ENCODE measurements at regions not wholly inside any gene's neighbourhood (a gene's known extent, or its start where the extent isn't known, plus 50 kb on each side); places are given as distances from the start of the nearest gene placed in this dataset.

DNA sequence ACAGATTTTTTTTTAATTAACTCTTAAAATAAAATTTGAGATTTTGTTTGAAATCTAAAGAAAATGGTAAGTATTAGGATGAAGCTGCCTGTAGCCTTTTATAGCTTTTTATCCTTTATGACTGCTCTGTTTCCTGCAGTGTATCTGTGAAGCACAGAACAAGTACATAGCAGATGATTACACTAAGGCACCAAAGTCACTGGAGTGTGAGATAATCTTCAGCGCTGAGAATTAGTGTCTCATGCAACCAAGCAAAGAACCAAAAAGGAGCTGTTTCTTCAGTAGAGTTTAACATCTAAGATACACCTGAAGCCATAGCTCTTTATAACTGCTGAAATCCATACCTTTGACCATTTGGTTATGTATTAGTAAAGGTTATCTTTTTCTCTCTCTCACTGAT lies 1989.8 kb upstream of the PCDH10 start:
- POLR2A ChIA-PET, result no interaction called here
- Histone ChIP-seq H3K27me3 (ENCODE audit: control insufficient read depth, insufficient read depth, low read length) (no peaks in the 10 kb centered on the region), H3K36me3 (ENCODE audit: control insufficient read depth, insufficient read depth, low read length) (no peaks in the 10 kb centered on the region), H3K4me3 (ENCODE audit: low read depth, low read length) (no peak overlapping the region)
- DNase-seq (ENCODE audit: low read depth), result no peak
- TF ChIP-seq, protein P1, sequence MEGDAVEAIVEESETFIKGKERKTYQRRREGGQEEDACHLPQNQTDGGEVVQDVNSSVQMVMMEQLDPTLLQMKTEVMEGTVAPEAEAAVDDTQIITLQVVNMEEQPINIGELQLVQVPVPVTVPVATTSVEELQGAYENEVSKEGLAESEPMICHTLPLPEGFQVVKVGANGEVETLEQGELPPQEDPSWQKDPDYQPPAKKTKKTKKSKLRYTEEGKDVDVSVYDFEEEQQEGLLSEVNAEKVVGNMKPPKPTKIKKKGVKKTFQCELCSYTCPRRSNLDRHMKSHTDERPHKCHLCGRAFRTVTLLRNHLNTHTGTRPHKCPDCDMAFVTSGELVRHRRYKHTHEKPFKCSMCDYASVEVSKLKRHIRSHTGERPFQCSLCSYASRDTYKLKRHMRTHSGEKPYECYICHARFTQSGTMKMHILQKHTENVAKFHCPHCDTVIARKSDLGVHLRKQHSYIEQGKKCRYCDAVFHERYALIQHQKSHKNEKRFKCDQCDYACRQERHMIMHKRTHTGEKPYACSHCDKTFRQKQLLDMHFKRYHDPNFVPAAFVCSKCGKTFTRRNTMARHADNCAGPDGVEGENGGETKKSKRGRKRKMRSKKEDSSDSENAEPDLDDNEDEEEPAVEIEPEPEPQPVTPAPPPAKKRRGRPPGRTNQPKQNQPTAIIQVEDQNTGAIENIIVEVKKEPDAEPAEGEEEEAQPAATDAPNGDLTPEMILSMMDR (IDR thresholded peaks at IDR 0.05; ENCODE audit: insufficient read depth, low read depth, low read length), result no peak
- CTCF ChIA-PET, result no interaction called here

DNA sequence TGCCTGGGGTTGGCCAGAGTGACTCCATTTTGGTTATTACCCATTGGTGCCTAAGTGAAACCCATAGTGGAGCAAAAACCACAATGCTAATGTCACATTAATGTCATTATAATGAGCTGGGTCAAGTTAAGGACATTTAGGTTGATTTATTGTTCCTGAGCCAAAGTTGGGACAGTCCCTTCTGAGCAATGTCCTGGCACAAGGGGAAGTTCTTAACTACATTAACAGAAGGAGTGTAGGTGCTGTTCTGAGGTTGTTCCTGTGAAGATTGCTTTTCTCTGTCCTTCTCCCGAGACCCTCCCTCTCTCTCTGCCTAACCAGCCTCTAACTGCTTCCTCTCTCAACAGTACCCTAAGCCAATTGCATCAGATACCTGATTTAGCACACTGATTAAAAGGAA lies 1956.8 kb upstream of the PCDH10 start:
- TF ChIP-seq, protein P1 (IDR thresholded peaks at IDR 0.05; ENCODE audit: insufficient read depth, low read depth, low read length), result no peak
- ChIA-PET POLR2A (no interaction called here), CTCF (no interaction called here)
- no peak overlapping the region for H3K4me3 ChIP-seq (ENCODE audit: low read depth, low read length)
- H3K27me3 ChIP-seq (ENCODE audit: control insufficient read depth, insufficient read depth, low read length), result no peaks in the 10 kb centered on the region
- DNase-seq (ENCODE audit: low read depth), result no peak
- H3K36me3 ChIP-seq (ENCODE audit: control insufficient read depth, insufficient read depth, low read length), result no peaks in the 10 kb centered on the region

DNA sequence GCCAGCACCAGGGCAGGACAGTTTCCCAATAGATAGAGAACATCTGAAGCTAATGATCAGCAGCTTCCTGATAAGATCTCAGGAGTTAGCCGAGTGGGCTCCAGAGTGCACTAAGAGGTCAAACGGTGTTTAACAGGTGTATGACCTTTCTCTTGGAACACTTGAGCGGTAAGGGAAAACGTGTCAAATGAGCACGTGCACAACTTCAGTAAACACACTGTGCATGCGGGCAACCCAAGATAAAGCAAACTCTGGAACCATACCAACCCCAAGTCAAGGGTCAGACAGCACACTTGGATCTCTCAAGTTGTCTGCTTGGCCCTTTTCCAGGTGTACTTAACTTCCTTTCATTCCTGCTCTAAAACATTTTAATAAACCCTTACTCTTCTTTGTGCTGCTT lies 1941.5 kb upstream of the PCDH10 start:
- no peak for DNase-seq (ENCODE audit: low read depth)
- Histone ChIP-seq H3K4me3 (ENCODE audit: low read depth, low read length) (no peak overlapping the region), H3K36me3 (ENCODE audit: control insufficient read depth, insufficient read depth, low read length) (no peaks in the 10 kb centered on the region), H3K27me3 (ENCODE audit: control insufficient read depth, insufficient read depth, low read length) (no peaks in the 10 kb centered on the region)
- TF ChIP-seq, protein P1 (IDR thresholded peaks at IDR 0.05; ENCODE audit: insufficient read depth, low read depth, low read length), result no peak
- ChIA-PET POLR2A (no interaction called here), CTCF (no interaction called here)

DNA sequence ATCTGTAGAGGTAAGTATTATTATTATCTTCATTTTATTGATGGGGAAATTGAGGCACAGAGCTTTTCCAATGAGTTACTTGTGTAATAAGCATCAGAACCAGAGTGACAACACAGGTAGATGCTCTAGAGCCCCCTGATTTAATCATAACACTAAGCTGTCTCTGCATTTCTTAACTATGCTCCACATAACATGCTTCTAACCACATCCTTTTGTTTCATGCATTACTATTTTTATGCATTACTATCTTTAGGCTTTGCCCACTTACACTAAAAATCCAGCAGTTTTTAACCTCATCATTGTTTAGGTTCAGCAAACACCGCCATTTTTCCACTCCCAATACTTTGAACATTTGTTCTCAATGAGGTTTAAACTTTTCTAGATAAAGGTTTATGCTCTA lies 1900.8 kb upstream of the PCDH10 start:
- no peaks in the 10 kb centered on the region for H3K36me3 ChIP-seq (ENCODE audit: control insufficient read depth, insufficient read depth, low read length)
- CTCF ChIA-PET, result no interaction called here
- no peaks in the 10 kb centered on the region for H3K27me3 ChIP-seq (ENCODE audit: control insufficient read depth, insufficient read depth, low read length)
- TF ChIP-seq, protein P1 (IDR thresholded peaks at IDR 0.05; ENCODE audit: insufficient read depth, low read depth, low read length), result no peak
- no peak overlapping the region for H3K4me3 ChIP-seq (ENCODE audit: low read depth, low read length)
- POLR2A ChIA-PET, result no interaction called here
- DNase-seq (ENCODE audit: low read depth), result no peak

DNA sequence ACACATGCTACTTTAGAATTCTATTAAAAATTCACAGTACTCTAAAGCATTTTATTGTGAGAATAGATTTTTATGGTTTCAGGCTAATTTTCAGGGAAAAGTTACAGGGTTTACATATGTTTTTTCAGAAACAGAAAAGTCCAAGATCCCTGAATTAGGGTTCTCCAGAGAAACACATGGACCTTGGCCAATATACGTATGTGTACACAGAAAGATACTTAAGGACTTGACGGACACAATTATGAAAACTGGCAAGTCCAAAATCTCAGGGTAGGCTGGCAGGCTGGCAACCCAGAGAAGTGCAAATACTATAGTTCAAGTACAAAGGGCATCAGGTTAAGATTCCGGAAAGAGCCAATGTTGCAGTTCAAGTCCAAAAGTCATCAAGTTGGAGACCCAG lies 1897.8 kb upstream of the PCDH10 start:
- TF ChIP-seq, protein P1 (IDR thresholded peaks at IDR 0.05; ENCODE audit: insufficient read depth, low read depth, low read length), result no peak
- H3K4me3 ChIP-seq (ENCODE audit: low read depth, low read length), result no peak overlapping the region
- DNase-seq (ENCODE audit: low read depth), result no peak
- ChIA-PET POLR2A (no interaction called here), CTCF (no interaction called here)
- no peaks in the 10 kb centered on the region for H3K36me3 ChIP-seq (ENCODE audit: control insufficient read depth, insufficient read depth, low read length)
- H3K27me3 ChIP-seq (ENCODE audit: control insufficient read depth, insufficient read depth, low read length), result no peaks in the 10 kb centered on the region
